Heart right ventricle (tissue), 16 donors: ENCODE measurements at regions not wholly inside any gene's neighbourhood (a gene's known extent, or its start where the extent isn't known, plus 50 kb on each side); places are given as distances from the start of the nearest gene placed in this dataset.

Source experiments
- ATAC-seq, 8 donors: fragments of 200-7000 bp; cut with Tn5 transposase; one replicate each; pipeline ENCODE4 v1.9.1; 2020; ENCODE audit warnings: mild to moderate bottlenecking in 8 of 8, moderate library complexity in 8 of 8, moderate number of reproducible peaks in 1 of 8
- DNase-seq, 2 donors: peaks; one replicate each; pipeline ENCODE4 v3.0.0-alpha.2; 2020
- H3K27ac ChIP-seq, 10 donors: fragments of 200-600 bp; sonication (generic) in 2 of 10; one replicate each; pipeline versions ENCODE4 v1.5.0 to v1.8.0; 2020 to 2022; ENCODE audit warnings: mild to moderate bottlenecking in 3 of 10
- H3K27me3 ChIP-seq, 7 donors: fragments of 200-600 bp; one replicate each; pipeline ENCODE4 v1.8.0; 2021 to 2022; ENCODE audit warnings: mild to moderate bottlenecking in 2 of 7
- H3K36me3 ChIP-seq, 9 donors: fragments of 200-600 bp; sonication (generic) in 1 of 9; one replicate each; pipeline versions ENCODE4 v1.5.0 to v1.8.0; 2020 to 2022; ENCODE audit warnings: mild to moderate bottlenecking in 2 of 9
- H3K4me1 ChIP-seq, 9 donors: fragments of 200-600 bp; sonication (generic) in 1 of 9; one replicate each; pipeline versions ENCODE4 v1.5.0 to v1.8.0; 2020 to 2022; ENCODE audit warnings: mild to moderate bottlenecking in 4 of 9
- H3K4me3 ChIP-seq, 10 donors: fragments of 200-600 bp; sonication (generic) in 2 of 10; one replicate each; pipeline versions ENCODE4 v1.5.0 to v1.8.0; 2020 to 2022; ENCODE audit warnings: mild to moderate bottlenecking in 7 of 10, moderate library complexity in 2 of 10
- H3K9me3 ChIP-seq, 11 donors: fragments of 200-600 bp in 10 of 11; sonication (generic) in 2 of 11; one replicate each; pipeline versions ENCODE4 v1.5.0 to v1.8.0; 2013 to 2022; ENCODE audit warnings: mild to moderate bottlenecking in 2 of 11, control low read depth in 1 of 11, moderate library complexity in 1 of 11
- WGBS, 2 donors: extraction: QIAGEN DNeasy Blood & Tissue Kit; methylation state at CpG; one replicate each; pipeline ENCODE4 v1.1.7; 2013; ENCODE audit warnings: inconsistent platforms in 1 of 2; 5-methylcytosine and 5-hydroxymethylcytosine counted together
- intact Hi-C, 10 donors: fragments of 100-400 bp; cut with DNase I; formaldehyde crosslinking; loops; one replicate each; pipeline versions ENCODE4 v1.11.1 to v1.14.2; 2022
- TF ChIP-seq, protein P1 (sequence below), 9 donors: fragments of 200-600 bp; sonication (generic) in 2 of 9; IDR thresholded peaks; one replicate each; pipeline versions ENCODE4 v1.5.0 to v1.8.0; 2021 to 2022; ENCODE audit warnings: antibody characterized with exemption in 9 of 9, mild to moderate bottlenecking in 5 of 9, moderate library complexity in 1 of 9
- donor health status: Arrhythmogenic right ventricular cardiomyopathy.
- donor health status: ischemic (EF 13 %, LVEDD 7.1; RV severe dilation, severe dysfunction).
- donor health status: healthy with polysubstance abuse.
- donor health status: DM: no; HTN: yes; CAD: no.
- donor health status: DM: no; HTN: no; CAD: no.
- donor health status: ischemic (EF 25% LVEDD 6.9; RV normal size, moderate dysfunction).
- donor health status: ischemic (EF 25% LVEDD 5.7; RV mildly dilated, moderate dysfunction).
- donor health status: healthy.
- donor health status: DM: yes; HTN: yes; CAD: no.
- donor health status: Ischemic cardiomyopathy.
- donor health status: ischemic (EF 35%, LVEDD 5.7; RV mildly dilated, moderate dysfunction).
- donor health status: nonischemic (EF 11% LVEDD 7.7; RV severe dilation, severe dysfunction).
- donor health status: DM: yes; HTN: yes; CAD: no.
- donor health status: PGD.
- donor health status: ischemic (EF 29% LVEDD 5.4; RV normal size, mild dysfunction).
- donor health status: nonischemic (EF 23%, LVEDD 6.1; RV moderate dilation, normal function).

DNA sequence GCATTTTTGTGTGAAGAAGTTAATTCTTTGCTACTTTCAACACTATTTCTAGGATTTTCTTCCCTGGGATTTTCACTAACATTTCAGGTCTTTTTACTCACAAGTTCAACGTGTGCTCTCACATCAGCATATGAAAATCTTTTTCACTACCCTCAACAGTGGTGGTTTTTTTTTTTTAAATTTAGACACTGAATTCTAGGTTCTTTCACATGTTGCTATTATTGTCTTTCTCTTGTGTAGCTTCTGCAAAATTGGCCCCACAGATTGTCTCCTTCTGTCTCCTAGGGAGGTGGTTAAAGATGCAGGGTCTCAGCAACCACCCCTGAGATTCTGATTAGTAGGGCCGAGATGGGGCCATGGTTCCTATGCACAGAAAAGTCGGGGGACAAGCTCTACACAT, 165.0 kb upstream of the GPR26 start:
- 75 to 79% methylated on average over 3 of the region's 3 CpGs for WGBS, 2 donors
- no peak for DNase-seq
- Histone ChIP-seq H3K9me3 (no peaks in the 10 kb centered on the region), H3K4me3 (no peak overlapping the region), H3K4me1 (no peaks in the 10 kb centered on the region), H3K36me3 (no peaks in the 10 kb centered on the region), H3K27me3 (peaks cover 0 to 7% (median 4%) of the 10 kb centered on the region in 7 donors), H3K27ac (no peak overlapping the region)
- TF ChIP-seq, protein P1, sequence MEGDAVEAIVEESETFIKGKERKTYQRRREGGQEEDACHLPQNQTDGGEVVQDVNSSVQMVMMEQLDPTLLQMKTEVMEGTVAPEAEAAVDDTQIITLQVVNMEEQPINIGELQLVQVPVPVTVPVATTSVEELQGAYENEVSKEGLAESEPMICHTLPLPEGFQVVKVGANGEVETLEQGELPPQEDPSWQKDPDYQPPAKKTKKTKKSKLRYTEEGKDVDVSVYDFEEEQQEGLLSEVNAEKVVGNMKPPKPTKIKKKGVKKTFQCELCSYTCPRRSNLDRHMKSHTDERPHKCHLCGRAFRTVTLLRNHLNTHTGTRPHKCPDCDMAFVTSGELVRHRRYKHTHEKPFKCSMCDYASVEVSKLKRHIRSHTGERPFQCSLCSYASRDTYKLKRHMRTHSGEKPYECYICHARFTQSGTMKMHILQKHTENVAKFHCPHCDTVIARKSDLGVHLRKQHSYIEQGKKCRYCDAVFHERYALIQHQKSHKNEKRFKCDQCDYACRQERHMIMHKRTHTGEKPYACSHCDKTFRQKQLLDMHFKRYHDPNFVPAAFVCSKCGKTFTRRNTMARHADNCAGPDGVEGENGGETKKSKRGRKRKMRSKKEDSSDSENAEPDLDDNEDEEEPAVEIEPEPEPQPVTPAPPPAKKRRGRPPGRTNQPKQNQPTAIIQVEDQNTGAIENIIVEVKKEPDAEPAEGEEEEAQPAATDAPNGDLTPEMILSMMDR (IDR thresholded peaks at IDR 0.05) = no peak
- no peak for ATAC-seq
- intact Hi-C loops = no loop called here

DNA sequence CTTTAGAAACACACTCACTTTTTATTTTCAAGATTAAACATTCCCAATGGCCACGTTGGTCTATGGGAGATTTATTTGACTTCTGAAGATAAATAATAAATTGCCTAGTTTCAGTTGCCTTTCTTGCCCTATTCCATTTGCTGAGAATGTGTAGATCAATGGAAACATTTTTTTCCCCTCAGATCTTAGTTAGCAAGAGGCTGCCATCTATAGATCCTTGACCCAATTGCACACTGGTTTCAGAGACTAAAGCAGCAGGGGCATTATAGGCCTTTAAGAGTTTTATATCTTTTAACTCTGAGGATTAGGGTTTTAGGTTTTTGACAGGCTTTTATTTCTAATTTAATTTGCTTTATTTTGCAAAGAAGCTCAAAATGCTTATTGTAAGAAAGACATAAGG, 163.2 kb upstream of the GPR26 start:
- TF ChIP-seq, protein P1 (IDR thresholded peaks at IDR 0.05) = no peak
- Histone ChIP-seq H3K36me3 (no peaks in the 10 kb centered on the region), H3K9me3 (peaks cover 0 to 4% (median 0%) of the 10 kb centered on the region in 11 donors), H3K4me1 (no peaks in the 10 kb centered on the region), H3K27me3 (peaks cover 0 to 7% (median 4%) of the 10 kb centered on the region in 7 donors), H3K4me3 (no peak overlapping the region), H3K27ac (no peak overlapping the region)
- WGBS, 2 donors = 67 to 73% methylated on average over 1 of the region's 1 CpG
- no peak for DNase-seq
- no peak for ATAC-seq
- intact Hi-C loops = no loop called here

DNA sequence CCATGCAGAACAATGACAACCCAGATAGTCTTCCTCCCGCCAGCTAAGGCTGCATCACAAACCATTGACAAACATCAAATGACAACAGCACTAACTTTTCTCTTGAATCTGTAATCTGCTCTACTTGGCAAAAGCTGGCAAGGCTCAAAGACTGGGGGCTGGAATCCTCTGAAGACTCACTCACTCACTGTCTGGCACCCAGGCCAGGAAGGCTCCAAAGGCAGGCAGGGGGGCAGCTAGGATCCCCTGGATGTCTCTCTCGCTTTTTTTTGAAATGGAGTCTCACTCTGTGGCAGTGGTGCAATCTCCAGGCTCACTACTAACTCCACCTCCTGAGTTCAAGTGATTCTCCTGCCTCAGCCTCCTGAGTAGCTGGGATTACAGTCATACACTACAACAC, 159.7 kb upstream of the GPR26 start:
- Histone ChIP-seq H3K36me3 (no peaks in the 10 kb centered on the region), H3K9me3 (peaks cover 0 to 4% (median 0%) of the 10 kb centered on the region in 11 donors), H3K27ac (no peak overlapping the region), H3K4me1 (no peaks in the 10 kb centered on the region), H3K4me3 (no peak overlapping the region), H3K27me3 (peaks cover 0 to 7% (median 0%) of the 10 kb centered on the region in 7 donors)
- TF ChIP-seq, protein P1 (IDR thresholded peaks at IDR 0.05) = no peak
- no peak for DNase-seq
- intact Hi-C loops = no loop called here
- WGBS, 2 donors = 74 to 77% methylated on average over 2 of the region's 2 CpGs
- ATAC-seq = no peak

DNA sequence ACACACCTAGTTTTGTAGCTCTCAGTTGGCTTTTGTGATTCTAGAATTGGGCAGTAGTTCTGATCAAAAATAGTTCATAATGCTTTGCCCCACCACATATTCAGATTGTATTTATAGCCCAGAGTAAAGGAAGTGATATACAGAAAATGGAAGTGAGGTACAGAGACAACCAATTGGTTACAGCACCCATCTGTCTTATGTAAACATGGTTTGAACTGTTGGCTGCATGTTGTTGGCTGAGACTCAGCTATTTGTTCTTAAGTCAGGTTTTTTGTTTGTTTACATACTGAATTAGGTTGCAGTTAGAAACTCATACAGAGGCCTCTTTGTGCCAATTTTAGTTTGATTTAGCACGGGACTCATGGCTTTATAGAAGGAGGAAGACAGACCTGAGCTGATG, 158.9 kb upstream of the GPR26 start:
- no peaks in the 10 kb centered on the region for H3K4me1 ChIP-seq
- H3K27ac ChIP-seq = no peak overlapping the region
- DNase-seq (no peak), ATAC-seq (no peak)
- H3K9me3 ChIP-seq = peaks cover 0 to 4% (median 0%) of the 10 kb centered on the region in 11 donors
- TF ChIP-seq, protein P1 (IDR thresholded peaks at IDR 0.05) = no peak
- peaks cover 0 to 7% (median 0%) of the 10 kb centered on the region in 7 donors for H3K27me3 ChIP-seq
- intact Hi-C loops = no loop called here
- no peak overlapping the region for H3K4me3 ChIP-seq
- H3K36me3 ChIP-seq = no peaks in the 10 kb centered on the region
- WGBS, 2 donors = 71 to 74% methylated on average over 1 of the region's 1 CpG
